CD4-positive, alpha-beta T cell treated with Interleukin-4 for 1 hour (primary cell): ENCODE measurements at regions not wholly inside any gene's neighbourhood (a gene's known extent, or its start where the extent isn't known, plus 50 kb on each side); places are given as distances from the start of the nearest gene placed in this dataset.

ENCODE experiments used
- DNase-seq, 2 donors: peaks; one replicate each; pipeline ENCODE4 v3.0.0-alpha.2; 2020 to 2022

- DNase-seq = no peak
These were observed 114.1 kb upstream of the E2F7 start for GRCh38 chr12:77179515-77179914.

GRCh38 chr12:77167801-77168200 lies 102.4 kb upstream of the E2F7 start:
- no peak for DNase-seq

GRCh38 chr12:77166696-77167095 lies 101.3 kb upstream of the E2F7 start:
- no peak for DNase-seq

GRCh38 chr12:77163074-77164038 lies 98.0 kb upstream of the E2F7 start:
- no peak for DNase-seq

- DNase-seq = no peak
These were observed 96.6 kb upstream of the E2F7 start for GRCh38 chr12:77161944-77162343.

DNA sequence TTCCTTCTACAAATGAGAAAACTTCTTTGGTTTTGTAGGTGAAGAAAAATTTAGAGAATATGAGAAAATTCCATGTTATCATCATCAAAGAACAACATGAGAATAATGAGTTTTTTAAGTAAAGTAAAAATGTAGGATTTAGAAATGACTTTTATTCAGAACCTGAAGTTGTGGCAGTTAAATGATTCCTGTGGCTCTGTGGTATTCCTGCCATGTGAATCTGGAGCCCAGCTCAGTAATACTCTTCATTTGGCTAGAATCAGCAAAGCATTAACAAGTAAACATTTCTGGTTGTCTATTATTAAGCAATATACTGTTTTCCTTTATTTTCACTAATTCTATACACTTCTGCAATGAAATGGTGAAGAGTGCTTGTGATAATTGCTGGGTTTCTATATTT lies 95.6 kb upstream of the E2F7 start:
- DNase-seq = no peak

GRCh38 chr12:77153706-77154105 lies 88.3 kb upstream of the E2F7 start:
- DNase-seq = no peak

GRCh38 chr12:77152623-77153193 lies 87.3 kb upstream of the E2F7 start:
- DNase-seq = no peak

DNA sequence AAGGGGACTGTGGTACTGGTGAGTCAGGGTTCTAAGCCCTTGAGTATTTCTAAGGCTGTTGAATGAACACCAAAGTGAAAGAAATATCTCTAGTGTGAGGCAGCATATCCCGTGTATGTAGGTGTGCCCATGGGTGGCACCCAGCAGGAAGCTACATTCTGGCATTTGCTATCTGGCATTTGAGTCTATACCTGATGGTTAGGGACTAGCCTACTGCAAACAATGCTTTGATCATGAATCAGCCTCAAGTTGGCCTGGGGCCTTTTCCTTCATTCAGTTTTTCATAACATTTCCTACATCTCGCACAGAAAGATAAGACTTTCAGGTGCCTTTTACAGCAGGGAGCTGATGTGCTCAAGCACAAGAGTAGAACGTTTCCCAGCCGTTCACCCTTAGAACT lies 85.7 kb upstream of the E2F7 start:
- DNase-seq = no peak

GRCh38 chr12:77133566-77133965 lies 68.2 kb upstream of the E2F7 start:
- DNase-seq = no peak

DNA sequence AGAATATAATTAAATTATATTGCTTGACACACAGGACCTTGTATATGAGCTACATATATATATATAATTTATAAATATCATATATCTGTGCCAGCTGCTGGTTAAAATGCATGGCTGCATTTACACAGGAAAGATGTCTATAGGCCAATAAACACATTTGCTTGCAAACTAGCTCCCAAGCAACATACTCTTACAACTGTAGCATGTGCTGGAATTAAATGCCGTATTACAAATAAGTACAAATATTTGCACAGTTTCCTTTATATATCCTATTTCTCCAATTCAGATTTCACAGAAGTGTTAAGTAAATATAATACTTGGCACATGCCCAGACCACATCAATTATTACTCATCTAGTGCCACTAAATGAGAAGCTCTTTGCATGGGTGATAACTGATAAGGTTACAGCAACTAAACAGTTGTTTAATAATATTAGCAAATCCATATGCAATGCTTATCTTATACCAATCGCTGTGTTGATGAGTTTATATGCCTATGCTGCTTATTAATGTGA lies 66.7 kb upstream of the E2F7 start:
- DNase-seq = no peak

GRCh38 chr12:77130193-77130592 lies 64.8 kb upstream of the E2F7 start:
- no peak for DNase-seq

DNA sequence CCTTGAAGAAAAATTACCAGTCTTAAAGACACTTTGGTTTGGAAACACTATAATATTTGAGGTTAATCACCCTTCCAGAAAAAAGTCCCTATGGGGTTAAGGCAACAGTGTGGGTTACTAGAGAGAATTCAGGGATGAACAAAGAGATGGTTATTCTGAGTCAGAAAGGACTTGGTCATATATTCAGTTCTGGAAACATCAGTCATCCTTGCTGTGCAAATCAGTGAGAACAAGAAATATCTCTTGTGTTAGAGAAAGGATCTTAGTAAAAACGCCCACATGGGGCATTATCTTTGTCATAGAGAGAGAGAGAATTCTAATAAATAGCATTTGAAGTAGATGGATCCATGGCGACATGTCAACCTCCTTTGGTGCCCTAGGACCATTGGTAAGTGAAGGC lies 59.4 kb upstream of the E2F7 start:
- DNase-seq = no peak

GRCh38 chr12:77122661-77123060 lies 57.3 kb upstream of the E2F7 start:
- DNase-seq = no peak

DNA sequence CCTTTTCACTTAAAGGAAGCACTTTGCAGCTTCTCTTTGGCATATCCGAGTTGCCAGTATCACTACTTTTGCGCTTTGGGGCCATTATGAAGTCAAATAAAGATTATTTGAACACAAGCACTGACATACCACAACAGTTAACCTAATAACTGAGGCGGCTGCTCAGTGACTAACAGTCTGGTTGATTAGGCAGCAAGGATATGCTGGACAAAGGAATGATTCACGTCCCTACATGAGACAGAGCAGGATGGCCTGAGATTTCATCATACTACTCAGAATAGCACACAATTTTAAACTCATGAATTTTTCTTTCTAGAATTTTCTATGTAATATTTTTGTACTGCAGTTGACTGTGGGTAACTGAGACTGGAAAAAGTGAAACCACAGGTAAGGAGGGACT lies 56.9 kb upstream of the E2F7 start:
- no peak for DNase-seq

DNA sequence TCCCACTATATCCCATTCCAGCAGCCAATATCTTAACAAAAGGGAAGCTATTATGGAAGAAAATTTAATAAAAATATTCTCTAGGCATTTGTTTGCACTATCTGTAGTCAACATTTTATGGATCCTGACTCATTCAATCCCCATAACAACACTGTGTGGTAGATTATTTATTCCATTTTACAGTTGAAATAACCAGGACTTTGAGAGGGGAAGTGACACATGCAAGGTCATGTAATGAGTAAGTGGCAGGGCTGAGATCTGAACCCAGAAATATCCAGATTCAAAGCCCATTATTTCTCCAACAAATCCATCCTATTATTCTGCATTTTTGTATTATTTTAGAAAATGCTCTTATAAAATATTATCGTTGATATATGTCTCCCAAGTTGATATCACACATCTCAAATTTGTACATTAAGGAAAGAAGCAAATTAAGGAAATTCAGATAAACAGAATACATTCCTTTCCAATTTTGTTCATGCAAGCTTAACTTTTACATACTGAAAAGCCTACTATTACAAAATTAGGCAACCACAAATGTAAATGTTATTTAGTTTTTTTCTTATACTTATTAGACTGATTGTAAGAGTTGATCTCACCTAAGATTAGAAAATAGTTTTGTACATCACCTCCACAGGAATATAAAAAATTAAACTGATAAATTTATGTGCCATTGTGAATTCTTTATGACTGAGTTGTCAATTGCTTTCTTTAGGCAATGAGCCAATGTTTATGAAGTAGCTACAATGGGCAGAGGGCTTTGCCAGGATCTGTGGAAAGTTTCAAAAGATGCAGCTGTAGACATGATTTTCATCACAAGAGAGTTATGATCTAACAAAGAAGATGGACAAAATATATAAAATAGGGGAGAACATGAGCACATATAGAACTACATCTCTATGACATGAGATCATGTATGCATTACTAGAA lies 55.1 kb upstream of the E2F7 start:
- no peak for DNase-seq

GRCh38 chr12:77118696-77119095 lies 53.3 kb upstream of the E2F7 start:
- DNase-seq = no peak

- no peak for DNase-seq
These were observed 50.9 kb upstream of the E2F7 start for GRCh38 chr12:77116277-77116676.

DNA sequence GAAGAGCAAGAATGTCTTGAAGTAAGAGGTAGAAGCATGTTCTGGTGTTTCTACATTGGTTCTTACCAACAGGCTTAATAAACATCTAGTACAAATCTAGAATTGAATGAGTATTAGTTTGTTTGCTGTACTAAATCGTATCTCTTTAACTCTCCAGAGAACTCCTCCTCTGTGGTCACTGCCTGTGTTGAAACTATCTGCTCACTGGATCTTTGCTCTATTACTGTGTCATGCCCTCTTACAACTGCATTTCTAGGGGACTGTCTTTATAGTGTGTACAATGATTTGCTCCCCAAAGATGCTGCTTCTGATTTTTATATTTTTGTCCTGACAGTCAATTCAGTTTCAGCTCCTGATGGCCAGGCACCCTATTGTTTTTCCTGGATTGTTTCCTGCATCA lies 50.1 kb upstream of the E2F7 start:
- DNase-seq = no peak
